Left lung (tissue), 4 donors: ENCODE measurements at regions not wholly inside any gene's neighbourhood (a gene's known extent, or its start where the extent isn't known, plus 50 kb on each side); places are given as distances from the start of the nearest gene placed in this dataset.

Source experiments
- ATAC-seq: fragments of 200-7000 bp; cut with Tn5 transposase; one replicate; pipeline ENCODE4 v1.9.1; 2020; ENCODE audit warnings: moderate library complexity
- DNase-seq, 4 donors: peaks; one replicate each; pipeline ENCODE4 v3.0.0-alpha.2; 2013 to 2020
- H3K27ac ChIP-seq, 2 donors: fragments of 200-600 bp; sonication (generic) in 1 of 2; one replicate each; pipeline versions ENCODE4 v1.5.0 to v1.8.0; 2020 to 2021
- H3K27me3 ChIP-seq, 2 donors: fragments of 200-600 bp; sonication (generic) in 1 of 2; one replicate each; pipeline versions ENCODE4 v1.5.0 to v1.8.0; 2020 to 2021
- H3K36me3 ChIP-seq, 2 donors: fragments of 200-600 bp; sonication (generic) in 1 of 2; one replicate each; pipeline versions ENCODE4 v1.5.0 to v1.8.0; 2020 to 2021
- H3K4me1 ChIP-seq, 2 donors: fragments of 200-600 bp; one replicate each; pipeline ENCODE4 v1.8.0; 2021
- H3K4me3 ChIP-seq, 2 donors: fragments of 200-600 bp; sonication (generic) in 1 of 2; one replicate each; pipeline versions ENCODE4 v1.5.0 to v1.8.0; 2020 to 2021; ENCODE audit warnings: mild to moderate bottlenecking in 1 of 2
- H3K9me3 ChIP-seq, 2 donors: fragments of 200-600 bp; sonication (generic) in 1 of 2; one replicate each; pipeline versions ENCODE4 v1.5.0 to v1.8.0; 2020 to 2021
- intact Hi-C, 2 donors: fragments of 100-400 bp; cut with DNase I; formaldehyde crosslinking; loops; one replicate each; pipeline versions ENCODE4 v1.11.2 to v1.14.2; 2022
- TF ChIP-seq, protein P1 (sequence below), 2 donors: fragments of 200-600 bp; sonication (generic) in 1 of 2; IDR thresholded peaks; one replicate each; pipeline versions ENCODE4 v1.5.0 to v1.8.0; 2021; ENCODE audit warnings: antibody characterized with exemption in 2 of 2
- donor health status: DM: no; HTN: yes; CAD: no.
- donor health status: DM: no; HTN: no; CAD: no.

DNA sequence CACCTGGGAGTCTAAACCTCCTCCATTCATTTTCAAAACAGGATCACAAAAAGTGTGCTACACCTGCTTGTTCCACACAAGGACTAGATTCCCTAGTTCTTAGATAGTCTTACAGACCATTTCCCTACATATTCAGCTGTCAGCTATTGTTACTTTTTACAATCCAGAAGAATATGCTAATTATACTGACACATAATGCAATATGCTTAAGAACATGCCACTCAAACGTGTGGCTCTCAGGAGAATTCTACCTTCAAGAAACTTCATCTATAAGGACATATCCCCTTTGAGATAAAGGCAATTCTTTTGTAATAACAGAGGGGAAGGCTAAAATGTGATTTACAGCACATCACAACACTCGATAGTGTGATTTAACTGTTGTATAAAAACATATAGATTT, 456.1 kb upstream of the ARRDC3 start:
- Histone ChIP-seq H3K4me3 (no peak overlapping the region), H3K36me3 (no peaks in the 10 kb centered on the region), H3K27ac (no peak overlapping the region), H3K4me1 (no peaks in the 10 kb centered on the region), H3K9me3 (no peaks in the 10 kb centered on the region), H3K27me3 (no peaks in the 10 kb centered on the region)
- ATAC-seq (no peak), DNase-seq (no peak)
- intact Hi-C loops, result no loop called here
- TF ChIP-seq, protein P1, sequence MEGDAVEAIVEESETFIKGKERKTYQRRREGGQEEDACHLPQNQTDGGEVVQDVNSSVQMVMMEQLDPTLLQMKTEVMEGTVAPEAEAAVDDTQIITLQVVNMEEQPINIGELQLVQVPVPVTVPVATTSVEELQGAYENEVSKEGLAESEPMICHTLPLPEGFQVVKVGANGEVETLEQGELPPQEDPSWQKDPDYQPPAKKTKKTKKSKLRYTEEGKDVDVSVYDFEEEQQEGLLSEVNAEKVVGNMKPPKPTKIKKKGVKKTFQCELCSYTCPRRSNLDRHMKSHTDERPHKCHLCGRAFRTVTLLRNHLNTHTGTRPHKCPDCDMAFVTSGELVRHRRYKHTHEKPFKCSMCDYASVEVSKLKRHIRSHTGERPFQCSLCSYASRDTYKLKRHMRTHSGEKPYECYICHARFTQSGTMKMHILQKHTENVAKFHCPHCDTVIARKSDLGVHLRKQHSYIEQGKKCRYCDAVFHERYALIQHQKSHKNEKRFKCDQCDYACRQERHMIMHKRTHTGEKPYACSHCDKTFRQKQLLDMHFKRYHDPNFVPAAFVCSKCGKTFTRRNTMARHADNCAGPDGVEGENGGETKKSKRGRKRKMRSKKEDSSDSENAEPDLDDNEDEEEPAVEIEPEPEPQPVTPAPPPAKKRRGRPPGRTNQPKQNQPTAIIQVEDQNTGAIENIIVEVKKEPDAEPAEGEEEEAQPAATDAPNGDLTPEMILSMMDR (IDR thresholded peaks at IDR 0.05), result no peak

GRCh38 chr5:91830361-91830953, 447.3 kb upstream of the ARRDC3 start:
- no peak overlapping the region for H3K27ac ChIP-seq
- H3K9me3 ChIP-seq, result no peaks in the 10 kb centered on the region
- DNase-seq (peak in 2 of 4 donors; percentile 43 to 66), ATAC-seq (no peak)
- no peaks in the 10 kb centered on the region for H3K27me3 ChIP-seq
- H3K4me3 ChIP-seq, result no peak overlapping the region
- intact Hi-C loops, result no loop called here
- H3K36me3 ChIP-seq, result no peaks in the 10 kb centered on the region
- H3K4me1 ChIP-seq, result no peaks in the 10 kb centered on the region
- TF ChIP-seq, protein P1 (IDR thresholded peaks at IDR 0.05), result no peak

GRCh38 chr5:91825618-91826017, 442.5 kb upstream of the ARRDC3 start:
- intact Hi-C loops, result no loop called here
- no peaks in the 10 kb centered on the region for H3K36me3 ChIP-seq
- no peak overlapping the region for H3K4me3 ChIP-seq
- ATAC-seq, result no peak
- no peak overlapping the region for H3K27ac ChIP-seq
- H3K4me1 ChIP-seq, result no peaks in the 10 kb centered on the region
- no peaks in the 10 kb centered on the region for H3K27me3 ChIP-seq
- DNase-seq, result no peak
- TF ChIP-seq, protein P1 (IDR thresholded peaks at IDR 0.05), result no peak
- H3K9me3 ChIP-seq, result no peaks in the 10 kb centered on the region

GRCh38 chr5:91824406-91824805, 441.3 kb upstream of the ARRDC3 start:
- Histone ChIP-seq H3K27me3 (no peaks in the 10 kb centered on the region), H3K36me3 (no peaks in the 10 kb centered on the region), H3K27ac (no peak overlapping the region), H3K9me3 (no peaks in the 10 kb centered on the region), H3K4me1 (no peaks in the 10 kb centered on the region), H3K4me3 (no peak overlapping the region)
- ATAC-seq, result no peak
- TF ChIP-seq, protein P1 (IDR thresholded peaks at IDR 0.05), result no peak
- intact Hi-C loops, result no loop called here
- no peak for DNase-seq

- intact Hi-C loops, result no loop called here
- H3K27ac ChIP-seq, result no peak overlapping the region
- H3K4me1 ChIP-seq, result no peaks in the 10 kb centered on the region
- DNase-seq (no peak), ATAC-seq (no peak)
- TF ChIP-seq, protein P1 (IDR thresholded peaks at IDR 0.05), result no peak
- no peaks in the 10 kb centered on the region for H3K36me3 ChIP-seq
- no peak overlapping the region for H3K4me3 ChIP-seq
- H3K9me3 ChIP-seq, result no peaks in the 10 kb centered on the region
- no peaks in the 10 kb centered on the region for H3K27me3 ChIP-seq
These were observed 437.8 kb upstream of the ARRDC3 start for GRCh38 chr5:91820874-91821273.
